Activated T-cell treated with anti-CD3 and anti-CD28 coated beads for 1 hour (primary cell): ENCODE measurements at regions not wholly inside any gene's neighbourhood (a gene's known extent, or its start where the extent isn't known, plus 50 kb on each side); places are given as distances from the start of the nearest gene placed in this dataset.
"Not testable (repeated sequence)": the region's sequence is repeated elsewhere in the genome, so short reads cannot be mapped to it uniquely, and the experiment has no call there.

ENCODE experiments used
- DNase-seq: peaks from one replicate; pipeline ENCODE4 v3.0.0-alpha.2; 2020; ENCODE audit warnings: low read depth

DNA sequence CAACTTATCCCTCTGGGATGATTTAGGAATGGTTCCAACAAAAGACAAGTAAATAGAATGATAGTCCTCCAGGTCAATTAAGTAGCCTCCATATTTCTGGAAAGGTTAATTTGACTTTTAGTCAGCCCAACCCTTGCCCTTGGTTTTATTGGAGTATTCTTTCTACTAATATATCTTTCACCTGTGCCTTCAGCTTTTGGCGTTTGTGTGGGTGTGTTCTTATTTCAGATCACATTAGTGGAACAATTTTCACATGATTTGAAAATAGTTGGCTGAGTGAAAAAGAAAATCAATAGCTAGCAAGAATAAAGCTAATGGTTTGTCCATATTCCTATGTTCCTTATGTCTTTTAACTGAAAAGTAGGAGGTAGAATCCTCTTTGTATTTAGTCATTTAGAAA is 239.6 kb upstream of the SGK1 start:
- DNase-seq: no peak

DNA sequence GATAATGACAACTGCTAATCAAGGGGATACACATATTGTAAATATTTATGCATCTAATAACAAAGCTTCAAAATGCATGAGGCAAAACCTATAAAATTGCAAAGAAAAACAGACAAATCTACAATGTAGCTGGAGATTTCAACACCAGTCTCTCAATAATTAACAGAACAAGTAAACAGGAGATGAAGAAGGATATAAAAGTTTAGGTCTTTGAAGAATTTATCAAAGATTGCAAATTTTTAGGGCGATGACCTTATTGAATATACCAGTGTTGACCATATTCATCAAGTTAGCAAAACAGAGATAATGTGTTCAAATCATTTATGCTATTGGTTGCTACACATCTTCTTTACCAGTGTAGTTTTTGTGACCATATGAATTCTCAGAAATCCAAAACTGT is 237.8 kb upstream of the SGK1 start:
- DNase-seq: no peak

DNA sequence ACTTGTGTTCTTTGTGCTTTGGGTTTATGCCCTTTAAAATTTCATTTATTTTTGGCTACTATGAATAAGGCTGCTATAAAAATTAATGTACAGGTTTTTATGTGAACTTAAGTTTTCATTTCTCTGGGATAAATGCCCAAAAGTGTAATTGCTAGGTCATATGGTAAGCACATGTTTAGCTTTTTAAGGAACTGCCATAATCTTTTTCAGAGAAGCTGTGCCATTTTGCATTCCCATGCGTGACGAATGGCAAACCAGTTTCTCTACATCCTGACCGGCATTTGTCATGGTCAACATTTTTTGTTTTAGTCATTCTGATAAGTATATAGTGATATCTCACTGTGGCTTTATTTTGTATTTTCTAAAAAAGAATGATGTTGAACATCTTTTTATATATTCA is 236.0 kb upstream of the SGK1 start:
- no peak for DNase-seq

DNA sequence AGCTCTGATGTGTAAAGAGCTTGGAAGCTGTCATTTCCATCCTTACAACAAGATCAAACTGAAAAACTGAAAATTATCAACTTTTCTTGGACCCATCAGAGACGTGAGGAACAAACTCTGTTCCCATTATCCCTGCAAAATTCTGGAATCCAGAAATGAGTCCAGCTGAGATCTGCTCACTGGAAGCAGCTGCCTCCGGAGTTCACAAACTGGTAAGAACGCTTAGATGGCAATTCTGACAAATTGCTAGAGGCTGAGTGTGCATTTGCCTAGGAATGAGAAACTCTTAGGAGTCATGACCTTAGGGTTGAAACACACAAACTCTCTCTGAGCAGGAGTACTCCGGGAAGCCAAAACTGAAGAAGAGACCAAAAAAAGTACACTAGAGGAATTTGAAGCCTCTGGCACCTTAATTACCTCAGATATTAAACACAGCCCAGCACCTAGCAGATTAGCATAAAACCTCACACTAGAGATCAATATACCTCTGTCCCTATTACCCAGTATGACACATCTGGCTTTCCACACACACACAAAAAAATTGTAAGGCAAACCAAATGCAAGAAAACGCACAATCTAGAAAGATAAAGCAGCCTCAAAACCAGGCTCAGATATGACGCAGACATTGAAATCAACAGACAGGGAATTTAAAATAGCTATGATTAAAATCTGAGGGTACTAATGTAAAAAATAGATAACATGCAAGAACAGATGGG is 233.5 kb upstream of the SGK1 start:
- DNase-seq: no peak

DNA sequence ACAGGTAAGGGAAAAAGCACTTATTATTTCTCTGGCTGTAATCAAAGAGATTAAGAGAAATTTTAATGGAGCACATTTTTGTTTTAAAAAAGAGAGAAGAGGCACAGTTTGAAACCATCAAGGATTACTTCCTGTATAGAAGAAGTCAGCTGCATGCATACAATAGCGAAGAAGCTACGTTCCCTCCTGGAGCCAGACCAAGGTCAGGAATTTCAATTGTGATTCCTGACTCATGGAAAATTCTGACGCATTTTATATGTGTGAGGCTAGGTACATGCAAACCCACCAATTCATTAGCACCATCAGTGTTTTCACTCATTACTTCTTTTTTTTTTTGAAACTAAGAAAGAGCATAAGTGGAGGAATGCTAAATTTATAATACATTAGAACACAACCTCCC is 232.7 kb upstream of the SGK1 start:
- no peak for DNase-seq

DNA sequence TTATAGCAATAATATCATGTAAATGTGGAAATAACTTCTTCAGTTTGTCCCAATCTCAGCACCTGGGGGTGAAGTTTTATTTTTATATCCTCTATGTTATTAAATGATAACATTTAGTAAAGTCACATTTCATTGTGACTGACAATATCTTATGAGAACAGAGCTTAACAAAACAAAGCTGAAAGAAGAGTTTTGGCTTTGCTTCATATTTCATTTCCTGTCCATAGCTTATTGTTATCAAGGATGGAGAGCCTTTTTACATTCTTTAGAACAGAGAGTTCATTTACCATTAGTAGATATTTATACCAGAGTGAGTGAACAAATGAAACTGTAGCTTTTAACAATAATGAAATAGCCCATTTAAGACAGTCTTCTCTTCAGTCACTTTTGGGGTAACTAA is 231.9 kb upstream of the SGK1 start:
- DNase-seq: no peak

DNA sequence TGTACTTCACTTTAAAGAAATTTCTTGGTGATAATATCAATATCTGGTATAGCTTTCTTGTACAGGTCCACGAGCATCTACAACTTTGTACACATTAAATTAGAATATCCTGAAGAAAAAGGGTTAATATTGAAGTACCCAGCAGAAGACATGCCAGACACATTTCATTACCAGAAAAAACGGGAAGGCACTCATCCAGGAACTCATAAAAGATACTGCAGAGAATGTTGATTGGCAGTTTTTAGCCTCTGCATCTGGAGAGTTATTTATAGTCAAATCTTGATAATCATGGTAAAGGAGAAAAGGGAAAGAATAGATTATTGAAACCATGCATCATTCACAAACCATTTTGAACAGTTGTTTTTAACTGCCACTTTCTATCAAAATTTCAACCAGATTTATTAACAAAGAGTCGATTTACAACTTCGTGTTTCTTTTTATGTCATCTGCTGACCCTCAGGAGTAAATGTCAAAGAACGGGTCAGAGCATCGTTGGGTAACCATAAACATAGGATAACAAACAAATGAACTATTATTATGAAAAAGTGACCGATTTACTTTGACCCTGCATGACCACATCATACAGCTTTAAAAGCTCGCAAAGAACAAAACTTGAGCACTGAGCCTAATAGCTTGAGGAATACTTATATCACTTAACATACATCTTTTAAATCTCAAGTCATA is 229.2 kb upstream of the SGK1 start:
- DNase-seq: no peak

DNA sequence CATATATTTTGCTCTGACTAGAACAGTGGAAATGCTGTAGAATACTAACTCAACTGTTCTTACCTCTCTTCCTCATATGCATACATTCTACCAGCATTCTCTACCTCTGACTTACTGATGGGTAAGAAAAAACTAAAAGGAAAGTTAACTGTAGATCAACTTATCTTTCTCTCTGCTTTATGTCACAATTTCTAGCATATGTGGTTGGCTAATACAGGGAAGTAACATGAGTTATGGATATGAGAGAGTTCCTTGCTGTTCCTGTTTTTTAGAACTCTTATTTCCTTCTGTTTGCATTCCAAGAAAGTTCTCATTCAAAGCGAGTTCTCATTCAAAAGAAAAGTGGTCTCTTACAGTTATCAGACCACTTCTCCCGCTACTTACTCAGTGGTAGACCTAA is 226.8 kb upstream of the SGK1 start:
- DNase-seq: no peak

DNA sequence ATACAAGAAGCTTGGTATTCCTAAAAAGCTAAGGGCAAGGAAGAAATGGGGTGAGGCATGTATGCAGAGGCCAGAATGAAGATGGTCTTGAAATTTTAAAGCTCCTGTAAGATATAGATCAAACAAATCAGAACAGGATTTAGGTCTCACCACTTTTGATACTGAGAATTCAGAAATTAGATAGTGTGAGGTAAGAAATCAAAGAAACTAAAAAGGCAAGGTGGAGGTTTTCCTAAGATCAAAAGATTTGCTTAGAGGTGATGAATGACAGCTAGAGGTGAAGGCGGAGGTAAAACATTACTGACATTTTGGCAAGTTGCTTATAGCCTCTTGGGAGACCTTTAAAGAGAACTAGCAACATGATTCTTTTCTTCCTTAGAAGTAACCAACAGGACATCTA is 225.2 kb upstream of the SGK1 start:
- no peak for DNase-seq

DNA sequence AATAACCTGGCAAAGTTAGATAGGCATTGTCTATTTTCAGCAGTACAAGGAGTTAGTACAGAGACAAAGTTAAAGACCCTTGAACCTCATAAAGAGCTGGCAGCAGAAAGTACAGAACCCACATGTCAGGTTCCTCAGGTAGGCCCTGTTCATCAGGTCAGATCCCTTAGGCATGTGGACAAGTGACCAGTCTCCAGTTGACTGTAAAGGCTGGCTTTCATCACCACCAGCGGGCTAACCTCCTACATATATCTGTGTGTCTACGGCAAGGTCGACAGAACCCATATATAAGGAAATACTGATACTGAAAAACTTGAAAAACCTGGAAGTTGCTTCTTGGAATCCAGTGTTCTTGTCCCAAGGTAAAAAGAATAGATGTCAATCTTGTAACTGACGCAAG is 223.1 kb upstream of the SGK1 start:
- no peak for DNase-seq

DNA sequence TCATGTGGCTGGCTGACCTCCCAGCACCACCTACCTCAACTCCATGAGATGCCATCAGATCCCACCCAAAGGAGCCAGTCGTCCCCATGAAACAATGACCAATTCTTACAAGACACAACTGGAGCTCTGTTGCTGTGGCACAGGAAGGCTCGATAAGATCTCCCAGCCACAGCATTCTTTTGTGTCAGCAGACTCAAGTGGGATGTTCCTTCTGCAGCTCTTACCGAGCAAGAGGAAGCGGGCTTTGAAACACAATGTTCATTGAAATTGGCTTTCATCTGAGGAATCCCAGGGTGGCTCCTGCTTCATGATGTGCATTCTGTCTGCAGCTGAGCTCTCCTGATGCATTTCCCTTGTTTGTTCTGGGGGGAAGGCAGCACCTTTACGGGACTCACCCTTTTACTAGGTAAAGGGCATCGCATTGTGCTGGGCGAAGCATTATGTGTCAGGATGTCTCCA is 222.0 kb upstream of the SGK1 start:
- no peak for DNase-seq

DNA sequence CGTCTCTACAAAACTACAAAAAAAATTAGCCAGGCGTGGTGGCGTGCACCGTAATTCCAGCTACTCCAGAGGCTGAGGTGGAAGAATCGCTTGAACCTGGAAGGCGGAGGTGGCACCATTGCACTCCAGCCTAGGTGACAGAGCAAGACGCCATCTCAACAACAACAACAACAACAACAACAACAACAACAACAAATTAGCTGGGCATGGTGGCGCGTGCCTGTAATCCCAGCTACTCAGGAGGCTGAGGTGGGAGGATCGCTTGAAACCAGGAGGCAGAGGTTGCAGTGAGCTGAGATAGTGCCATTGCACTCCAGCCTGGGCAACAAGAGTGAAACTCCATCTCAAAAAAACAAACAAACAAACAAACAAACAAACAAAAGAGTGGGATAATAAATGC is 219.9 kb upstream of the SGK1 start:
- DNase-seq: not testable (repeated sequence)

DNA sequence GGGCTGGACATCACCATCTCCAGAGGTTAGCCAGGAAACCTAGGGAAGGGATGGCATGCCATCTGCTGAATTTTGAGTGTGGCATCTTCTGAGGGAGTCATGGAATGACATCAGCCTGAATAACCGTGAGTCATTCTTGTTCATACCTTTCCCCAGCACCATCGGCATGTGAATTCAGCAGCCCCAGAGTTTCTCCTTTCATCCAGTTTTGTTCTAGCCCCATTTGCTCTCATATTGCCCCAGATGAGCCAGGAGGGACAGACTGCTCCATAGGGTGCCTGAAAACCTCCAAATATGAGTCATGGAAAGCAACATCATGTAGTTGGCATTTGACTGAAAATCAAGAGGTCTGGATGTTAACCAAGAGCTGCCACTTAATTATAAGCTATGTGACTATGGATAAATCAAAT is 219.2 kb upstream of the SGK1 start:
- DNase-seq: no peak

DNA sequence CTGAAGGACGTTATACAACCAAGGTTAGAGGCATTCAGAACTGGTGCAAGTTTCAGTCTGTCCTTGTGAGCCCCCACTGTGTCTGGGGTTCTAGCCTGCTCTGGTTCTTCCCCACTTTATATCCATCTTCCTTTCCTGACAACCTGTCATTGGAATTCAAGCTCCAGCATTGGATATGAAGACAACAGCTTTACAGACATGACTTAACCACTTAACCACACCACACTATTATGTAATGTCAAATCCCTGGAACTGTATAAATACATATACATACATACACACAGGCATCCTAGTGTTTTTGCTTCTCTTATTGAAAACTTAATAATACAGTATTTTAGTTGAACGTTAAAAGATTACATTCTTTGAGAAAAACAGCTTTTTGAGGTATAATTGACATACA is 217.9 kb upstream of the SGK1 start:
- DNase-seq: no peak

DNA sequence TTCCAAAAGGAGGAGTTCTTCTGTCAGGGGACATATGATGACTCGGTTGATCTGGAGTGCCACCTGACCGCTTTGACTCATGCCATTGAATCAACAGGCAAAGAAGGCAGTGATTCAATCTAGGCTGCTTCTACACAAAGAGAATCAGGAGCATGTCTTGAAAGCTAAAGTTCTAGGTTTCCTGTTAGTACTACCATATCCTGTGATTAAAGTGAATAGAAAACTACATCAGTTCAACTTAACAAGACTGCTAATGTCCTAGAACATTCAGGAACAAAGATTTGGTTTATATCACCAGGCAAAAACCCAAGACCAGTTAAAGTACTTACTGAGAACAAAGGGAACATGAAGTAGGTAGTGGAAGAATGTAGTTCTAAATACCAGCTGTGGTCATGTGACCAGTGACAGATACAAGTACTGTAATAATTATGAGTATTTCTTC is 216.8 kb upstream of the SGK1 start:
- no peak for DNase-seq

DNA sequence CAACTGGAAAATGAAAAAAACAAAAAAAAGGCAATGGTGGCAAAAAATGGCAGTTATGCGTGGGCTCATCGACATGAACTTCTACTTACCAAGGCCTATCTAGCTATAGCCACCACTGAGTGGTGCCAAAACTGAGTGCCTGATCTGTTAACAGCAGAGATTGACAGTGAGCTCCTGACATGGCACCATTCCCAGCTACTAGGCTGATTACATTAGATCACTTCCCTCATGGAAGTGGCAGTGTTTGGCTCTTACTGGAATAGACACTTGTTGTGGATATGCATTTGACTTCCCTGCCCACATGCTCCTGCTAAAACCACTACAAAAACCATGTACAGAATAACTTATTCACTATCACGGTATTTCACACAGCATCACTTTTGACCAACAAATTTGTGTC is 216.1 kb upstream of the SGK1 start:
- no peak for DNase-seq

DNA sequence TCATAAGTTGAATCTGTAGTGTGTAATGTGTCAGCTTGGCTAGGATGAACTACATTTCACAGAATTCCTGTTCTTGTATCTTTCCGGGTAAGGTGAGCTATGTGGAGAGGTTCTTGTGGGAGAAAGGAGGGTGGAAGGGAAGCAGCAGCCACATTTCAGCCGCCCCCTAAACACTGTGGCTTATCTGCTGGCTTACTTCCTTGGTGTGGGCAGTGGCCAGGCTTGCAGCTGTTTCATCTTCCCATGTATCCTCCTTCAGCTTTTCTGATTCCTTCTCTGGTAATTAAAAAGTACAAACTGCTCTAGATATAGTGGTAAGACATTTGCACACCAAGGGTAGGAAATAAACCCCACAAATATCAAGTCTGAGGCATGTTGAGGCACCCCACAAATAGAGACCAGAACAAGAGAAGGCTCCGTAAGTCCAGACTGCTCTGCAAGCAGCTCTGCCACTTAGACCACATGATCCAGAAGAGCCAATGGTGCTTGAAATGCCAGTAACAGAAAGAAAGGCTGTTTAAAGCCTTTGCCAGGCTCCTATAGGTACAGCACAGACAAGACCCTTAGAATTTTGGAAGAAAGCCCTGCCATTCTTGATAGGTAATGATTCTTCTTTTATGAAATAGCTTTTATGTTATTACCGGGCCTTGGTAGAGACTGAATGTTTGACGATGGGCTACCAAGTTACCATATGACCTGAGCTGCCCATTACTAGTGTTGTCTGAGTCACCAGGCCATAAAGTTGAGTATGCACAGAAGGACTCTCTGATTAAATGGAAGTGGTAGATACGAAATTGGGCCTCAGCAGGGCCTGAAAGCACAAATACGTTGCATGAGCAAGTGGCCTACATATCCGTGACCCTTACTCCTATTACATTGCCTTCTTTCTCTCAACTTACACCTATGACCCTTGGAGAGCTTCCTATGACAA is 215.0 kb upstream of the SGK1 start:
- DNase-seq: no peak

DNA sequence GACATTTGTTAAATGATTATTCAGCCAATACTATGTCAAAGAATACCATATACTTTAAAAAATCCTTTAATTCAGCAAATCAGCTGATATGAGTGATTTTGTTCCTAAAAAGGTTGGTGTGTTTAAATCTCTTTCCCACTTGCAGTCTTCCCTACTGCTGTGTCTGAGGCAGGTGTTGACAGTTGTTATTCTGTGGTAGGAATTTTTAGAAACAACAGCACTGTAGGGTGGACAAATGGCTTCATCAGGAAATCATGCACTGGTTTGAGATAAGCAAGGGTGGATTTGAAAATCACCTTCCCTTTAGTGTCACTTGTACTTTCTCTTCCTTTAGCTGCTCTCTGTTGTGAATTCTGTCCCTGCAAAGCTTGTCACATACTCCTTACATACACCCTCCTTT is 213.7 kb upstream of the SGK1 start:
- no peak for DNase-seq

DNA sequence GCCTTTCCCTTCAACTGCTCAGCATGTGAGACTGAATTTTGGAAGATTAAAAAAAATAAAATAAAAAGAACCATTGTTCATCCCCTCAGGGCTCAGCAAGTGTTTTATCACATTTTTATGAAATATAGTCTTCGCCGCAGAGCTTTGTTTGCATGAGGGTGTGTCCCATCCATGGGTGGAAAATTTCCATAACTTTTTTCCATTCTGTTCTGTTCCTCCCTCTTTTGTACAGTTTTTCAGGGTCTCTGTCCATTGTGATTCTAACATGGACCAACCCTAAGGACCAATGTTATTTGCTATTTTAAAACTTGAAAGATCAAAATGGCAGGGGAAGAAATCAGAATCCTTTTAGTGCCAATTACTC is 213.3 kb upstream of the SGK1 start:
- no peak for DNase-seq

DNA sequence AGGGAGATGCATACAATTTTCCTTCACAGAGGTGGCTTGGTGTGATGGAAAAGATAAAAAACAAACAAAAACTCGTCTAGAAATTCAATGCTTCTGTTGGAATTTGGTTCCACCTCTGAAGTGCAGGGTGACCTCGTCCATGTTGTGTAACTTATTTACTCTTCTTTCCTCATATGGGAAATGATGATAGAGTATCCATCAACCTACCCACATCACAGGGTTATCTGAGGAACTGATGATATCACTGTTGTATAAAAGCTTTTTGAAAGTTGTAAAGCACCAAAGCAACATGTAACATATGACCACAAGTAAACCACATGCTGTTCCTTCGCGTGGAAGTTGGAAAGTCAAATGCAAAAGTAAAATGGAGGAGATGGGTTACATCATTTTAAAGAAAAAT is 212.0 kb upstream of the SGK1 start:
- DNase-seq: no peak

DNA sequence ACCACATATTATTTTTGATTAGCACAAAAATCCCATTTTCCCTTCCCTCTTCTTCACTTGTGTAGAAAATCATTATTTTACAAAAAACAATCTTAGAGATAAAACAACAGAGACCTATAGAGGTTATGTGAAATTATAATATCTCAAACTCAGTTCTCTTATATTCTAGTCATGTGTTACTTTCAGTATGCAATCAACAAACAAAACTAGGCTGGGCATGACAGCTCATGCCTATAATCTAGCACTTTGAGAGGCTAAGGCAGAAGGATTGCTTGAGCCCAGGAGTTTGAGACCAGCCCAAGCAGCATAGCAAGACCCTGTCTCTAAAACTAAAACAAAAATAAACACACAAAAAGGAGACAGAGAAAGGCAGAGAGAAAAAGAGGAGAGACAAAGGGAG is 211.4 kb upstream of the SGK1 start:
- DNase-seq: no peak

DNA sequence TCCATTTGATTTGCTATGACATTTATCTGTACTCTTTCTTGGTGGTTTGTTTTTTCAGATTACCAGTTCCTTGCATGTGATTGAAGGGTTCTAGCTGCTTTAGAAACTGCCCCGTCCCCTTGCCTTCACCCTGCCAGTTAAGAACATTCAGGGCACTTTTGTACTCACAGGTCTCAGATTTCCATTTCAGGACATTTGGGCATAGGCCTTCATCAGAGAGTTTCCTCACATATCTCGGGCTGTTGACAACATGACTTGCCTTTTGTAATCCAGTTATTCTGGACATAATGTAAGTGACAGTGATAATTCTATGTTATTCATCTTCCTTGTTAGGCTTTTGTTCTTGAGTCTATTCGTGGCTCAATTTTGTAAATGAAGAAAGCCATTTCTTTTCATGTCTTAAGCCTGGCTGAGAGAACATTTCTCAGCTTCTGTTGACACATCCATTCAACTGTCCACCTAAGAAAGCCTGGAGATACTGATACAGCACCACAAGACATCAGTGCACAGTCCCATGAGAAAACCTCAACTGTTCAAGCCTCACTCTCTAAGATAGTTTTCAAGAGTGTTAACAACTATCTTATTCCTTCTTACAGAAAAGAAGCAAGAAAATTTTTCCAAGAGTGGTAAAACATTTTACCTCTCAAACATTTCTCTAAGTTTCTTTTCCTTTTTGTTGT is 209.3 kb upstream of the SGK1 start:
- no peak for DNase-seq
